AG04450 (cell line): ENCODE measurements at regions not wholly inside any gene's neighbourhood (a gene's known extent, or its start where the extent isn't known, plus 50 kb on each side); places are given as distances from the start of the nearest gene placed in this dataset.

ENCODE experiments used
- CTCF ChIA-PET: fragments of 300-600, 350-600 bp; formaldehyde crosslinking; extraction: SDS; loops from one replicate; lab custom pipeline; 2022; ENCODE audit warnings: antibody characterized with exemption, inconsistent platforms; lab: Charles Lee
- POLR2A ChIA-PET: fragments of 350-600 bp; formaldehyde crosslinking; extraction: SDS; loops from one replicate; lab custom pipeline; 2021; ENCODE audit warnings: antibody characterized with exemption, inconsistent platforms; lab: Yijun Ruan, JAX
- DNase-seq: peaks from one replicate; pipeline ENCODE4 v3.0.0-alpha.2; 2011; ENCODE audit warnings: low read depth, low spot score
- H3K27ac ChIP-seq: one replicate; pipeline ENCODE4 v1.5.1; 2012; ENCODE audit warnings: low read depth, low read length, control low read depth
- H3K27me3 ChIP-seq: one replicate; pipeline ENCODE4 v1.6.0; 2012; ENCODE audit warnings: low read length; ENCODE audit not compliant: control insufficient read depth, insufficient read depth
- H3K4me3 ChIP-seq: 2 replicates; pipeline ENCODE4 v1.5.1; 2011; ENCODE audit warnings: mild to moderate bottlenecking, low read depth, low read length, control low read depth
- H3K9me3 ChIP-seq: 2 replicates; pipeline ENCODE4 v1.5.1; 2012; ENCODE audit warnings: low read length; ENCODE audit not compliant: control insufficient read depth, insufficient read depth
- TF ChIP-seq, protein P1 (sequence below): IDR thresholded peaks from 2 replicates; pipeline ENCODE4 v1.5.1; 2011; ENCODE audit warnings: low read depth, low read length, control low read depth, inconsistent platforms

DNA sequence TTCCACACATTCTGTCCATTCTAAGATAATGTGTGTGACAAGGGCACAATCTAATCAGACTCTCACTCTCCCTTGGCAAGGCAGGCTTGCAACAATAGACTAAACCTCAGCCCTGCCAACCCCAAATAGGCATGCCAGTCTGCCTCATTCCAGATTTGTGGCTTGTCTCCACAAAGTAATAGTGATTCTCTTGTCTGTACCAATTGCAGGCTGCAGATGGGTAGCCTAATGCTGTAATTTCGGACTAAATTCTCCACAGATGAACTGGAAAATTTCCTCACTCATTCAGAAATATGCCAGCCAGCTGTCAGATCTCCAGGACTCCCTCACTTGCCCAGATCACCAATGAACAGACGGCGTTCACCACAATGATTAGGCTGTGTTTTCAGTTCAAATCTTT is 413.6 kb downstream of the ELAVL2 start:
- TF ChIP-seq, protein P1, sequence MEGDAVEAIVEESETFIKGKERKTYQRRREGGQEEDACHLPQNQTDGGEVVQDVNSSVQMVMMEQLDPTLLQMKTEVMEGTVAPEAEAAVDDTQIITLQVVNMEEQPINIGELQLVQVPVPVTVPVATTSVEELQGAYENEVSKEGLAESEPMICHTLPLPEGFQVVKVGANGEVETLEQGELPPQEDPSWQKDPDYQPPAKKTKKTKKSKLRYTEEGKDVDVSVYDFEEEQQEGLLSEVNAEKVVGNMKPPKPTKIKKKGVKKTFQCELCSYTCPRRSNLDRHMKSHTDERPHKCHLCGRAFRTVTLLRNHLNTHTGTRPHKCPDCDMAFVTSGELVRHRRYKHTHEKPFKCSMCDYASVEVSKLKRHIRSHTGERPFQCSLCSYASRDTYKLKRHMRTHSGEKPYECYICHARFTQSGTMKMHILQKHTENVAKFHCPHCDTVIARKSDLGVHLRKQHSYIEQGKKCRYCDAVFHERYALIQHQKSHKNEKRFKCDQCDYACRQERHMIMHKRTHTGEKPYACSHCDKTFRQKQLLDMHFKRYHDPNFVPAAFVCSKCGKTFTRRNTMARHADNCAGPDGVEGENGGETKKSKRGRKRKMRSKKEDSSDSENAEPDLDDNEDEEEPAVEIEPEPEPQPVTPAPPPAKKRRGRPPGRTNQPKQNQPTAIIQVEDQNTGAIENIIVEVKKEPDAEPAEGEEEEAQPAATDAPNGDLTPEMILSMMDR, result no peak
- CTCF ChIA-PET, result no interaction called here
- Histone ChIP-seq H3K27ac (no peak overlapping the region), H3K4me3 (no peak overlapping the region), H3K9me3 (peaks cover 2% of the 10 kb centered on the region; the same call in 1 of the 2 replicates), H3K27me3 (no peaks in the 10 kb centered on the region)
- POLR2A ChIA-PET, result no interaction called here
- no peak for DNase-seq

DNA sequence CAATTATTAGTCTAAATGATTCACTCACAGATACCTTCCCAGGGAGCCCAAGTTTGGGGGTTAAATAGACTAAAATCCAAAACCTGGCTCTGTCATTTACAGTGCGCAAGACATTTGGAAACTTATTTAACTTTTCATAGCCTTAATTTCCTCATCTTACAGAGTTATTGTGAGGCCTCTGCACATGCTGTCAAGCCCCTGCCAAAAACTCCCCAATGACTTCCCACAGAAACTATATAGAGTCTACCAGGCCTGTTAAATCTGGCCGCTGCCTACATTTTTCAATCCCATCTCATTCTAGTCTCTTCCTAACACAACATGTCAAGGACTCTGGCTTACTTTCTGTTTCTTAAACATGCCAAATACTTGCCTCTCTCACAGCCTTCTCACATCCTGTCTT is 412.5 kb downstream of the ELAVL2 start:
- H3K27ac ChIP-seq, result no peak overlapping the region
- ChIA-PET CTCF (no interaction called here), POLR2A (no interaction called here)
- H3K4me3 ChIP-seq, result no peak overlapping the region
- TF ChIP-seq, protein P1, result no peak
- H3K27me3 ChIP-seq, result no peaks in the 10 kb centered on the region
- no peak for DNase-seq
- H3K9me3 ChIP-seq, result peaks cover 2% of the 10 kb centered on the region; the same call in 1 of the 2 replicates

DNA sequence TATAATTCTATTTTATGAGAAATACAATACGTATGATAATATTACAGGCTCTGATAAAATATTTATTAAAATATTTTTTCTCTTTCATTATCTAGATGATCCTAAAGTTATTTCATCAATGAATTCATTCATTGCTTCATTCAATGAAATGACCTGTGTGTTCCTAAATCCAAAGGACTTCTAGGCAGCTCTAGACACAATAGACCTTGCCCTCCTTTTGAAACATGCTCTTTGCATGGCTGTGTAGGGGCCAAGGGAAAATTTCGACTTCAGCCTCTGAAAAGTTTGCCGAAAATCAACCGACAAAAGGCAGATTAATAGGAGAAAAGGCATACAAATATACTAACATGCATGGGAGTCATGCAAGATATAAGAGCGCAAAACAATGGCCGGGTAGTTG is 402.0 kb downstream of the ELAVL2 start:
- no peak overlapping the region for H3K4me3 ChIP-seq
- TF ChIP-seq, protein P1, result no peak
- POLR2A ChIA-PET, result no interaction called here

DNA sequence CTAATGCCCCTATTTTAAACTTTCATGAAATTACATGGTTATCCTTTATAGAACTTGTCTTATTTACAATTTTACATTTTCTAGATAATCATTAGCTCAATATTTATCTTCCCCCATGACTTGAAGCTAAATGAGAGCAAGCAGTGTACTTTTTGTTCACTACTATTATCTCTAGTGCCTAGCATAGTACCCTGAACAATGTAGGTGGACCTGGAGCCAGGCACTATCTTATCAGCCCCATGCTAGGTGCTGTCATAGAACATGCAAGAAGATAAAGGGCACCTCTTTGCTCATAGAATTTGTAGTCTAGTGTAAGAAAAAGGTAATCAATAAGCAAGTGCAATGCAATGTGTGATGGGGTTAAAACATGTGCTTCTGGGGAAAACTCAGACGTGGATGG is 399.9 kb downstream of the ELAVL2 start:
- no peaks in the 10 kb centered on the region for H3K27me3 ChIP-seq
- TF ChIP-seq, protein P1, result no peak
- H3K4me3 ChIP-seq, result no peak overlapping the region
- POLR2A ChIA-PET, result no interaction called here
- no peak for DNase-seq
- CTCF ChIA-PET, result no interaction called here
- H3K27ac ChIP-seq, result no peak overlapping the region
- no peaks in the 10 kb centered on the region; the same call in 1 of the 2 replicates for H3K9me3 ChIP-seq

More for the DNA sequence above, 402.0 kb downstream of the ELAVL2 start:
- H3K9me3 ChIP-seq, result no peaks in the 10 kb centered on the region; the same call in none of the 2 replicates
- H3K27ac ChIP-seq, result no peak overlapping the region
- no peaks in the 10 kb centered on the region for H3K27me3 ChIP-seq
- CTCF ChIA-PET, result no interaction called here
- DNase-seq, result no peak

DNA sequence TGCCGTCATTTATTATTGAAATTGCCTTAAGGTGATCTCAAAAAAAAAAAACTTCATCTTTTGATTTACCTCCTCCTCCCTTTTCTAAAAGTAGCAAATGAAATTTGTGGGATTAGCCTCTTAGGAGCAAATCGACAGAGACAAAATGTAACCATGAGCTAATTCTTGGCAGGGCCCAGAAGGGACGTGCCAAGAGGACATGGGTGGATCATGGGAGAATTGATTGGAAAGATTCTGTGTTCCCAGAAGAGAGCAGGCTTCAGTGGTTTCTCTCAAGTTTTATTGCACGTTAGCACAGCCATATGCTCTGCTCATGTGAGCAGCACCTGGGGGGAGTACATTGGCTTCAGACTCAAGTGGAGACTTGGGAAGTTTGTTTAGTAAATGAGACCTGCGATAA is 394.6 kb downstream of the ELAVL2 start:
- Histone ChIP-seq H3K27ac (no peak overlapping the region), H3K4me3 (no peak overlapping the region), H3K27me3 (no peaks in the 10 kb centered on the region), H3K9me3 (no peaks in the 10 kb centered on the region)
- ChIA-PET CTCF (interaction anchor here (0.7 kb wide), 1 partner anchor 110 kb away, joined by 3 read pairs; no protein-coding TSS in a partner anchor), POLR2A (interaction anchor here (0.6 kb wide), 1 partner anchor 1482 kb away, joined by 3 read pairs; no protein-coding TSS in a partner anchor)
- TF ChIP-seq, protein P1, result no peak
- DNase-seq, result no peak
